Hepatocyte (in vitro differentiated cells): ENCODE measurements at regions not wholly inside any gene's neighbourhood (a gene's known extent, or its start where the extent isn't known, plus 50 kb on each side); places are given as distances from the start of the nearest gene placed in this dataset.

Source experiments
- EZH2phosphoT487 ChIP-seq: fragments of 200-600 bp; sonication (generic); IDR thresholded peaks from one replicate; pipeline ENCODE4 v1.6.1; 2018; ENCODE audit warnings: antibody characterized with exemption, mild to moderate bottlenecking, low read depth, moderate library complexity; ENCODE audit not compliant: unreplicated experiment, severe bottlenecking
- TF ChIP-seq, protein P1 (sequence below): fragments of 200-600 bp; sonication (generic); IDR thresholded peaks from 2 replicates; pipeline ENCODE4 v1.5.1; 2016; ENCODE audit warnings: antibody characterized with exemption, mild to moderate bottlenecking; ENCODE audit not compliant: poor library complexity

DNA sequence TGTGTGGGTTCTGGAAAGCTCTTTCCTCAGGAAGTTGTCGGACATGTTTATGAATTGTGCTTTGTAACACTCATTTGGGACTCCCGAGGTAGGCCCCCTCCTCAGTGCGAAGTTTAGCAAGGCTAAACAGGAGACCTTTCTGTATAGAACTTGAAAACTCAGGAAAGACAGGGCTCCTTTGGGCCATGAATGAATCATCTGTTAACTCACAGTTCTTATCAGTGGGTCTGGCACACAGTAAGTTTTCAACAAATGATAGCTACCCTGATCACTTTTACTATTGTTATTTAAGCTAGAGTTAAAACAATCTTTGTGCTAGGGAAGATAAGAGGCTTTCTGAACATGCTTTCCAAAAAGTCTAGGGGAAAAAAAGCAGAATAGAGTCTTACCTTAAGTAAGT is 430.5 kb upstream of the ETAA1 start:
- TF ChIP-seq, protein P1, sequence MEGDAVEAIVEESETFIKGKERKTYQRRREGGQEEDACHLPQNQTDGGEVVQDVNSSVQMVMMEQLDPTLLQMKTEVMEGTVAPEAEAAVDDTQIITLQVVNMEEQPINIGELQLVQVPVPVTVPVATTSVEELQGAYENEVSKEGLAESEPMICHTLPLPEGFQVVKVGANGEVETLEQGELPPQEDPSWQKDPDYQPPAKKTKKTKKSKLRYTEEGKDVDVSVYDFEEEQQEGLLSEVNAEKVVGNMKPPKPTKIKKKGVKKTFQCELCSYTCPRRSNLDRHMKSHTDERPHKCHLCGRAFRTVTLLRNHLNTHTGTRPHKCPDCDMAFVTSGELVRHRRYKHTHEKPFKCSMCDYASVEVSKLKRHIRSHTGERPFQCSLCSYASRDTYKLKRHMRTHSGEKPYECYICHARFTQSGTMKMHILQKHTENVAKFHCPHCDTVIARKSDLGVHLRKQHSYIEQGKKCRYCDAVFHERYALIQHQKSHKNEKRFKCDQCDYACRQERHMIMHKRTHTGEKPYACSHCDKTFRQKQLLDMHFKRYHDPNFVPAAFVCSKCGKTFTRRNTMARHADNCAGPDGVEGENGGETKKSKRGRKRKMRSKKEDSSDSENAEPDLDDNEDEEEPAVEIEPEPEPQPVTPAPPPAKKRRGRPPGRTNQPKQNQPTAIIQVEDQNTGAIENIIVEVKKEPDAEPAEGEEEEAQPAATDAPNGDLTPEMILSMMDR = no peak
- no peak for TF ChIP-seq EZH2phosphoT487
